Mammary epithelial cell (primary cell): ENCODE measurements at regions not wholly inside any gene's neighbourhood (a gene's known extent, or its start where the extent isn't known, plus 50 kb on each side); places are given as distances from the start of the nearest gene placed in this dataset.

Experiments used
- CTCF ChIP-seq, 2 donors: IDR thresholded peaks in 1 of 2; conservative IDR thresholded peaks in 1 of 2; 2 replicates each; pipeline ENCODE4 v1.5.1; 2011 to 2012; ENCODE audit warnings: inconsistent platforms in 2 of 2, low read length in 2 of 2, mild to moderate bottlenecking in 2 of 2, control low read depth in 1 of 2, low read depth in 1 of 2; ENCODE audit not compliant: insufficient read depth in 1 of 2; ENCODE audit errors: extremely low read depth in 1 of 2
- EZH2 ChIP-seq: IDR thresholded peaks from 2 replicates; pipeline ENCODE4 v1.6.1; 2012; ENCODE audit warnings: low read length, inconsistent platforms, borderline replicate concordance

GRCh38 chr20:56808732-56809131 lies 179.6 kb downstream of the TFAP2C start:
- TF ChIP-seq CTCF (conservative IDR thresholded peaks at IDR 0.05 in 1 of 2, IDR thresholded peaks at IDR 0.05 in 1 of 2; ENCODE audit: extremely low read depth in 1 of 2, insufficient read depth in 1 of 2, low read depth in 1 of 2, low read length in 2 of 2) (no peak), EZH2 (no peak)
